ENCODE measurements at regions not wholly inside any gene's neighbourhood (a gene's known extent, or its start where the extent isn't known, plus 50 kb on each side); places are given as distances from the start of the nearest gene placed in this dataset.

GRCh38 chr6:120354452-120355098 is 979.7 kb downstream of the TBC1D32 start:
- 79% methylated on average over 1 of the region's 1 CpG for WGBS (ENCODE audit: low lambda C conversion rate)
- H3K27ac ChIP-seq (ENCODE audit: extremely low read length, insufficient read depth, low read length), result no peak overlapping the region
- POLR2A ChIA-PET, result no interaction called here
- DNase-seq (ENCODE audit: low spot score) (no peak), ATAC-seq (no peak), FAIRE-seq (no peak)
- H3K27me3 ChIP-seq (ENCODE audit: control insufficient read depth in 1 of 2, insufficient read depth in 2 of 2, low read length in 2 of 2), result no peaks in the 10 kb centered on the region
- H3K4me3 ChIP-seq (replicated peaks in 1 of 3; ENCODE audit: insufficient read depth in 1 of 3, low read depth in 2 of 3, low read length in 3 of 3), result no peak overlapping the region
- no peaks in the 10 kb centered on the region for H4K20me1 ChIP-seq (ENCODE audit: insufficient read depth, low read length)
- H3K36me3 ChIP-seq (replicated peaks in 1 of 2; ENCODE audit: control insufficient read depth in 1 of 2, insufficient read depth in 2 of 2, low read length in 2 of 2), result no peaks in the 10 kb centered on the region
- peaks cover 25% of the 10 kb centered on the region for H3K9me3 ChIP-seq (ENCODE audit: low read length)
- H3K9ac ChIP-seq (ENCODE audit: insufficient read depth, low read depth, low read length), result no peak overlapping the region
- intact Hi-C loops (cut with micrococcal nuclease; ENCODE audit: unreplicated experiment) (no loop called here), in situ Hi-C loops (cut with HindIII; ENCODE audit: extremely low pct_ligation_motif_present, low pct_unique_long_range_greater_than_20kb) (no loop called here)
- no peaks in the 10 kb centered on the region for H3K4me1 ChIP-seq (ENCODE audit: insufficient read depth, low read length)
- H2AFZ ChIP-seq (ENCODE audit: low read length), result no peak overlapping the region
- no peaks in the 10 kb centered on the region for H3K79me2 ChIP-seq (ENCODE audit: insufficient read depth, low read length)
- CTCF ChIA-PET (ENCODE audit: low intra/inter-chr PET ratio, low total read pairs), result no interaction called here
- no peak for TF ChIP-seq FLYWCH1 (CRISPR knock-in tag; IDR thresholded peaks at IDR 0.05)
- no peak for TF ChIP-seq ZFP37 (CRISPR knock-in tag; IDR thresholded peaks at IDR 0.05; ENCODE audit: borderline replicate concordance)
- no peak for TF ChIP-seq ZNF839 (CRISPR knock-in tag; IDR thresholded peaks at IDR 0.05; ENCODE audit: borderline replicate concordance)
- no peak for TF ChIP-seq GTF3A (CRISPR knock-in tag; conservative IDR thresholded peaks at IDR 0.05)
- no peak for TF ChIP-seq TRIM24 (CRISPR knock-in tag; IDR thresholded peaks at IDR 0.05)
- no peak for TF ChIP-seq MZF1 (CRISPR knock-in tag; IDR thresholded peaks at IDR 0.05; ENCODE audit: borderline replicate concordance)
- TF ChIP-seq YY1 (IDR thresholded peaks at IDR 0.05; ENCODE audit: insufficient read depth, insufficient replicate concordance, low read depth, low read length), result no peak
- TF ChIP-seq BATF2 (CRISPR knock-in tag; IDR thresholded peaks at IDR 0.05), result no peak
- no peak for TF ChIP-seq TBX3 (IDR thresholded peaks at IDR 0.05; ENCODE audit: borderline replicate concordance)
- TF ChIP-seq ZBTB39 (CRISPR knock-in tag; IDR thresholded peaks at IDR 0.05), result no peak
- TF ChIP-seq ZFP62 (CRISPR knock-in tag; IDR thresholded peaks at IDR 0.05), result no peak
- TF ChIP-seq TFE3 (CRISPR knock-in tag; IDR thresholded peaks at IDR 0.05), result no peak
- no peak for TF ChIP-seq CREBL2 (CRISPR knock-in tag; IDR thresholded peaks at IDR 0.05; ENCODE audit: borderline replicate concordance)
- no peak for TF ChIP-seq ZNF652 (CRISPR knock-in tag; IDR thresholded peaks at IDR 0.05; ENCODE audit: borderline replicate concordance, low read depth)
- H3K4me2 ChIP-seq (ENCODE audit: low read depth, low read length), result no peak overlapping the region
- no TSS peak for BruUV-seq (replicated peaks)
